OCI-LY7 (cell line): ENCODE measurements at regions not wholly inside any gene's neighbourhood (a gene's known extent, or its start where the extent isn't known, plus 50 kb on each side); places are given as distances from the start of the nearest gene placed in this dataset.
A peak's percentile ranks its signal among the peaks of the same experiment; 100 is the strongest.

ENCODE experiments used
- BruUV-seq: library from RNA; stranded (reverse); fragments of 400-500 nt; replicated peaks from 2 replicates; lab custom pipeline; 2021; lab: Mats Ljungman, UMichigan
- CTCF ChIA-PET: fragments of 300-600 bp; sonication (Branson Sonifier 250); formaldehyde crosslinking; loops from one replicate; lab custom pipeline; 2022; ENCODE audit warnings: antibody characterized with exemption; ENCODE audit not compliant: unreplicated experiment; lab: Charles Lee
- POLR2A ChIA-PET: fragments of 300-600 bp; sonication (Branson Sonifier 250); formaldehyde crosslinking; loops from one replicate; lab custom pipeline; 2022; ENCODE audit warnings: antibody characterized with exemption; lab: Charles Lee
- DNase-seq: peaks from one replicate; pipeline ENCODE4 v3.0.0-alpha.2; 2015; ENCODE audit warnings: low spot score
- H2AFZ ChIP-seq: fragments of 200-600 bp; sonication (generic), shearing (Covaris generic); 2 replicates; pipeline ENCODE4 v1.6.1; 2014; ENCODE audit warnings: mild to moderate bottlenecking, antibody characterized with exemption, low read length, moderate library complexity
- H3K27ac ChIP-seq: fragments of 200-600 bp; sonication (generic); 2 replicates; pipeline ENCODE4 v1.5.1; 2014; ENCODE audit warnings: mixed run types, low read depth, mild to moderate bottlenecking, moderate library complexity, low read length, inconsistent platforms; ENCODE audit not compliant: poor library complexity, severe bottlenecking
- H3K36me3 ChIP-seq: fragments of 200-600 bp; sonication (generic); 2 replicates; pipeline ENCODE4 v1.6.1; 2014; ENCODE audit warnings: mild to moderate bottlenecking, antibody characterized with exemption, low read length, moderate library complexity, mixed read lengths; ENCODE audit not compliant: insufficient read depth
- H3K4me1 ChIP-seq: fragments of 200-600 bp; sonication (generic); 2 replicates; pipeline ENCODE4 v1.5.1; 2014; ENCODE audit warnings: mild to moderate bottlenecking, low read length; ENCODE audit not compliant: insufficient read depth, poor library complexity, severe bottlenecking
- H3K4me2 ChIP-seq: fragments of 200-600 bp; sonication (generic); 2 replicates; pipeline ENCODE4 v1.6.1; 2014; ENCODE audit warnings: mild to moderate bottlenecking, low read length
- H3K4me3 ChIP-seq: fragments of 200-600 bp; sonication (generic); 2 replicates; pipeline ENCODE4 v1.5.1; 2014; ENCODE audit warnings: mild to moderate bottlenecking, low read depth, low read length; ENCODE audit not compliant: poor library complexity, severe bottlenecking
- H3K79me2 ChIP-seq: fragments of 200-600 bp; sonication (generic); 2 replicates; pipeline ENCODE4 v1.6.1; 2016; ENCODE audit warnings: low read depth, mild to moderate bottlenecking, low read length, moderate library complexity, mixed read lengths; ENCODE audit not compliant: insufficient read depth
- H3K9me2 ChIP-seq: fragments of 200-600 bp; sonication (generic); 2 replicates; pipeline ENCODE4 v1.6.1; 2016; ENCODE audit warnings: mild to moderate bottlenecking, low read length, mixed read lengths; ENCODE audit not compliant: insufficient read depth
- H3K9me3 ChIP-seq: fragments of 200-600 bp; sonication (generic); 2 replicates; pipeline ENCODE4 v1.6.1; 2014; ENCODE audit warnings: mild to moderate bottlenecking, mixed run types, low read length, mixed read lengths
- H4K20me1 ChIP-seq: fragments of 200-600 bp; sonication (generic); 2 replicates; pipeline ENCODE4 v1.6.1; 2014; ENCODE audit warnings: mild to moderate bottlenecking, antibody characterized with exemption, low read length, moderate library complexity, mixed read lengths; ENCODE audit not compliant: insufficient read depth
- EZH2phosphoT487 ChIP-seq: fragments of 200-600 bp; sonication (generic); IDR thresholded peaks from 2 replicates; pipeline ENCODE4 v1.6.1; 2018; ENCODE audit warnings: low read depth, borderline replicate concordance, mild to moderate bottlenecking, mixed run types, antibody characterized with exemption, low read length, moderate library complexity, mixed read lengths
- intact Hi-C: fragments of 100-400 bp; cut with micrococcal nuclease; formaldehyde crosslinking; loops from one replicate; pipeline ENCODE4 v1.10.0; 2022; ENCODE audit not compliant: unreplicated experiment
- TF ChIP-seq, protein P1 (sequence below): fragments of 200-600 bp; sonication (generic); conservative IDR thresholded peaks from 2 replicates; pipeline ENCODE4 v1.5.1; 2014; ENCODE audit warnings: mild to moderate bottlenecking, antibody characterized with exemption, low read length, moderate library complexity, mixed read lengths

DNA sequence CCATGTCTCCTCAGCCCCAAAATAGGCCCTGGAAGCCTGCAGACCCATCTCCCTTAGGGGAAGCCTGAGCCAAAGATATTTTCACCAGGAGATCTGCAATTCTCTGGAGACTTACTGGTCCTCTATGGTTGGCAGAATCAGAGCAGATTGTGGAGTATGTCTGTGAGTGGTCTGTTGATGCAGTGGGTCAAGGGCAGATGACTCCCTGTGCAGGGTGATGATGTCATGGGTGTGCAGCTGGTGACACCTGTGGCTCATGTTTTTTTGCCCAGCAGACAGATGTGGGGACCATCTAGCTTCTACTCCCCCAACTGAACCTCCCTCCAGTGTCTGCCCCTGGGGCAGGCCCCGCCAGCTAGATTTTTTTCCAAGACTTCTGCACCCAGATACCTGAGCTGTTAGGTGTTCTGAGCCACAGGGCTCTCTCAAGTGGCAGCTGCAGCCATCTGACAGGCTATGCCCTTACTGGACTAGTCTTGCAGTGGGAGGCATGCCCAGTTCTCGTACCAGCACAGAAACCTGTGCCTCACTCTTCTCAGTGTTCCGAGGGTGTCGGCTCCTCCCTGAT lies 558.7 kb upstream of the LRRTM1 start:
- Histone ChIP-seq H3K79me2 (no peaks in the 10 kb centered on the region), H3K36me3 (no peaks in the 10 kb centered on the region), H3K4me1 (peaks cover 27% of the 10 kb centered on the region), H3K9me2 (no peaks in the 10 kb centered on the region), H3K27ac (no peak overlapping the region), H3K9me3 (no peaks in the 10 kb centered on the region), H2AFZ (peak overlapping the region; percentile 49; the same call in 1 of the 2 replicates), H4K20me1 (no peaks in the 10 kb centered on the region), H3K4me2 (peak overlapping the region; percentile 4; the same call in 1 of the 2 replicates), H3K4me3 (no peak overlapping the region)
- ChIA-PET POLR2A (interaction anchor here (1.3 kb wide), 2 partner anchors 11 to 30 kb away, joined by 4 read pairs; no protein-coding TSS in a partner anchor), CTCF (interaction anchor here (0.6 kb wide), 1 partner anchor 89 kb away, joined by 3 read pairs; no protein-coding TSS in a partner anchor)
- intact Hi-C loops: no loop called here
- no TSS peak for BruUV-seq
- DNase-seq: peak; percentile 57
- TF ChIP-seq EZH2phosphoT487: no peak
- TF ChIP-seq, protein P1, sequence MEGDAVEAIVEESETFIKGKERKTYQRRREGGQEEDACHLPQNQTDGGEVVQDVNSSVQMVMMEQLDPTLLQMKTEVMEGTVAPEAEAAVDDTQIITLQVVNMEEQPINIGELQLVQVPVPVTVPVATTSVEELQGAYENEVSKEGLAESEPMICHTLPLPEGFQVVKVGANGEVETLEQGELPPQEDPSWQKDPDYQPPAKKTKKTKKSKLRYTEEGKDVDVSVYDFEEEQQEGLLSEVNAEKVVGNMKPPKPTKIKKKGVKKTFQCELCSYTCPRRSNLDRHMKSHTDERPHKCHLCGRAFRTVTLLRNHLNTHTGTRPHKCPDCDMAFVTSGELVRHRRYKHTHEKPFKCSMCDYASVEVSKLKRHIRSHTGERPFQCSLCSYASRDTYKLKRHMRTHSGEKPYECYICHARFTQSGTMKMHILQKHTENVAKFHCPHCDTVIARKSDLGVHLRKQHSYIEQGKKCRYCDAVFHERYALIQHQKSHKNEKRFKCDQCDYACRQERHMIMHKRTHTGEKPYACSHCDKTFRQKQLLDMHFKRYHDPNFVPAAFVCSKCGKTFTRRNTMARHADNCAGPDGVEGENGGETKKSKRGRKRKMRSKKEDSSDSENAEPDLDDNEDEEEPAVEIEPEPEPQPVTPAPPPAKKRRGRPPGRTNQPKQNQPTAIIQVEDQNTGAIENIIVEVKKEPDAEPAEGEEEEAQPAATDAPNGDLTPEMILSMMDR: no peak

DNA sequence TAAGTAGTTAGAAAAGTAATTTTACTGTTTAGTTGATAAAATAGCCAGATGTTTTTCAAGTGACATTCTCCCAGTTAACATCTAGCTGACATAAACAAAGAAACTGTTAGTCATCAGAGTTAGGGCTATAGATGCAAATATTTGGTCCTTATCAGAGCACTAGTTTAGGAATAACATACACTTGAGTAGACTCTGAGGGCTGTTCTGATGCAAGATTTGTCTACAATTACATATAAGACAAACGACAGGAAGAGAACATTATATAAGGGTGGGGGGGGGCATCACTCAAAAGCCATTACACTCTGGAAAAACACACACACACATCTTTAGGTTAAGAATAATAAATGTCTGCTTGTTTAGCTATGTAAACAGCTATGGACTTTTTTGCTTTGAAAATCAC lies 554.4 kb upstream of the LRRTM1 start:
- no peak overlapping the region for H3K4me3 ChIP-seq
- no peaks in the 10 kb centered on the region for H3K9me2 ChIP-seq
- CTCF ChIA-PET: no interaction called here
- POLR2A ChIA-PET: interaction anchor here (0.7 to 1.1 kb wide), 3 partner anchors 8 to 123 kb away, joined by 3 to 6 read pairs (median 3); no protein-coding TSS in a partner anchor
- no TSS peak for BruUV-seq
- no peak overlapping the region for H3K4me2 ChIP-seq
- no peak overlapping the region for H3K27ac ChIP-seq
- H3K36me3 ChIP-seq: no peaks in the 10 kb centered on the region
- peaks cover 27% of the 10 kb centered on the region for H3K4me1 ChIP-seq
- no peak for TF ChIP-seq EZH2phosphoT487
- TF ChIP-seq, protein P1: no peak
- intact Hi-C loops: no loop called here
- no peaks in the 10 kb centered on the region for H3K9me3 ChIP-seq
- no peak for DNase-seq
- no peaks in the 10 kb centered on the region for H3K79me2 ChIP-seq
- no peaks in the 10 kb centered on the region for H4K20me1 ChIP-seq
- 0 out of 2 replicates have a peak overlapping the region, but pooled peaks have one; percentile 40 for H2AFZ ChIP-seq

DNA sequence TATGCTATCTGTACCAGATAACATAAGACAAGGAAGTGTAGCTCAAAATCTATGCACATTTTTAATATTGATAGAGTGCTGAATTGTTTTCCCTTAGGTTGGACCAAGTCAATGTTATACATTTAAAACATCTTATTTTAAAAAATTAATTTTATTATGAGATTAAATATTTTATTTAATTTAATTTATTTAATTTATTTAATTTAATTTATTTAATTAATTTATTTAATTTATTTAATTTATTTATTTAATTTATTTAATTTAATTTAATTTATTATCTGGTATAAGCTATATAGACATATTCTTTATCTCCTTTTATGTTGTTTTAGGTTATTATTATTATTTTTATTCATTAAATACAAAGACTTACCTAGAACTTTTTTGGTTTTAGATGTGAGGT lies 551.7 kb upstream of the LRRTM1 start:
- H3K79me2 ChIP-seq: no peaks in the 10 kb centered on the region
- H3K4me3 ChIP-seq: no peak overlapping the region
- no peak for DNase-seq
- TF ChIP-seq EZH2phosphoT487: no peak
- TF ChIP-seq, protein P1: no peak
- H3K9me2 ChIP-seq: no peaks in the 10 kb centered on the region
- no peaks in the 10 kb centered on the region for H3K9me3 ChIP-seq
- no peak overlapping the region for H3K27ac ChIP-seq
- H2AFZ ChIP-seq: no peak overlapping the region
- no peak overlapping the region for H3K4me2 ChIP-seq
- peaks cover 19% of the 10 kb centered on the region for H3K4me1 ChIP-seq
- CTCF ChIA-PET: no interaction called here
- POLR2A ChIA-PET: interaction anchor here (0.7 to 0.8 kb wide), 2 partner anchors 17 to 241 kb away, joined by 3 read pairs; no protein-coding TSS in a partner anchor
- H4K20me1 ChIP-seq: no peaks in the 10 kb centered on the region
- no TSS peak for BruUV-seq
- no peaks in the 10 kb centered on the region for H3K36me3 ChIP-seq
- intact Hi-C loops: no loop called here
